GM19324 (cell line): ENCODE measurements at regions not wholly inside any gene's neighbourhood (a gene's known extent, or its start where the extent isn't known, plus 50 kb on each side); places are given as distances from the start of the nearest gene placed in this dataset.
"Not testable (repeated sequence)": the region's sequence is repeated elsewhere in the genome, so short reads cannot be mapped to it uniquely, and the experiment has no call there.

ENCODE experiments used
- ATAC-seq: cut with Tn5 transposase; IDR thresholded peaks from one replicate; pipeline ENCODE4 v1.9.1; 2021; ENCODE audit warnings: mild to moderate bottlenecking, moderate library complexity; ENCODE audit not compliant: unreplicated experiment, low FRiP score

- ATAC-seq: no peak
Measured at GRCh38 chr5:4576908-4577307, 563.2 kb upstream of the ADAMTS16 start.

- no peak for ATAC-seq
Measured at GRCh38 chr5:4579679-4580078, 560.5 kb upstream of the ADAMTS16 start.

GRCh38 chr5:4580772-4581171, 559.4 kb upstream of the ADAMTS16 start:
- ATAC-seq: no peak

- ATAC-seq: no peak
Measured at GRCh38 chr5:4581289-4581688, 558.8 kb upstream of the ADAMTS16 start.

GRCh38 chr5:4584982-4585381, 555.1 kb upstream of the ADAMTS16 start:
- no peak for ATAC-seq

GRCh38 chr5:4613440-4613839, 526.7 kb upstream of the ADAMTS16 start:
- ATAC-seq: no peak

- ATAC-seq: no peak
Measured at GRCh38 chr5:4614088-4614487, 526.0 kb upstream of the ADAMTS16 start.

- not testable (repeated sequence) for ATAC-seq
Measured at GRCh38 chr5:4615369-4615768, 524.8 kb upstream of the ADAMTS16 start.

- no peak for ATAC-seq
Measured at GRCh38 chr5:4625206-4625896, 514.8 kb upstream of the ADAMTS16 start.

GRCh38 chr5:4627131-4627530, 513.0 kb upstream of the ADAMTS16 start:
- no peak for ATAC-seq

GRCh38 chr5:4627929-4628328, 512.2 kb upstream of the ADAMTS16 start:
- ATAC-seq: no peak

GRCh38 chr5:4628645-4629385, 511.3 kb upstream of the ADAMTS16 start:
- ATAC-seq: no peak

- no peak for ATAC-seq
Measured at GRCh38 chr5:4630031-4630430, 510.1 kb upstream of the ADAMTS16 start.

- no peak for ATAC-seq
Measured at GRCh38 chr5:4634342-4634741, 505.8 kb upstream of the ADAMTS16 start.

- ATAC-seq: no peak
Measured at GRCh38 chr5:4636378-4636777, 503.8 kb upstream of the ADAMTS16 start.

- ATAC-seq: no peak
Measured at GRCh38 chr5:4639946-4640345, 500.2 kb upstream of the ADAMTS16 start.

- no peak for ATAC-seq
Measured at GRCh38 chr5:4640795-4641194, 499.3 kb upstream of the ADAMTS16 start.

- ATAC-seq: no peak
Measured at GRCh38 chr5:4642525-4642924, 497.6 kb upstream of the ADAMTS16 start.

- ATAC-seq: no peak
Measured at GRCh38 chr5:4643190-4643589, 496.9 kb upstream of the ADAMTS16 start.

GRCh38 chr5:4643960-4644359, 496.2 kb upstream of the ADAMTS16 start:
- ATAC-seq: no peak

- ATAC-seq: no peak
Measured at GRCh38 chr5:4646715-4647375, 493.3 kb upstream of the ADAMTS16 start.

- no peak for ATAC-seq
Measured at GRCh38 chr5:4647955-4648354, 492.2 kb upstream of the ADAMTS16 start.
